ENCODE measurements at regions not wholly inside any gene's neighbourhood (a gene's known extent, or its start where the extent isn't known, plus 50 kb on each side); places are given as distances from the start of the nearest gene placed in this dataset.
A peak's percentile ranks its signal among the peaks of the same experiment; 100 is the strongest.

- peaks cover 24% of the 10 kb centered on the region for H3K4me1 ChIP-seq (ENCODE audit: control insufficient read depth, insufficient read depth, low read length)
- CTCF ChIA-PET = no interaction called here
Measured at GRCh38 chr9:88653911-88654310, 118.9 kb downstream of the NXNL2 start.

More at GRCh38 chr9:88653911-88654310, 118.9 kb downstream of the NXNL2 start:
- ATAC-seq (ENCODE audit: low read depth) = no peak
- Histone ChIP-seq H3K79me1 (ENCODE audit: low read depth in 1 of 2, low read length in 2 of 2) (no peaks in the 10 kb centered on the region), H3K18ac (ENCODE audit: low read depth, low read length) (peak overlapping the region; percentile 79; the same call in 1 of the 2 replicates), H2BK120ac (ENCODE audit: low read depth, low read length) (peak overlapping the region; percentile 83), H4K20me1 (ENCODE audit: insufficient read depth, low read length) (no peaks in the 10 kb centered on the region), H3K27ac (ENCODE audit: insufficient read depth, low read length) (peak overlapping the region; percentile 38; the same call in 1 of the 2 replicates), H3K9me3 (ENCODE audit: control insufficient read depth, insufficient read depth, low read length) (no peaks in the 10 kb centered on the region), H4K8ac (ENCODE audit: low read depth in 2 of 2, low read length in 2 of 2) (peak overlapping the region in 1 of 2 experiments; percentile 56; a peak in 1 of 4 replicates), H3K9ac (ENCODE audit: low read depth, low read length) (no peak overlapping the region), H2BK5ac (ENCODE audit: low read depth, low read length, poor library complexity, severe bottlenecking) (peak overlapping the region; percentile 80), H3K9me1 (ENCODE audit: insufficient read depth, low read length) (peaks cover 7% of the 10 kb centered on the region), H3K14ac (replicated peaks; ENCODE audit: low read depth, low read length) (peak overlapping the region; percentile 75), H2AFZ (replicated peaks; ENCODE audit: low read length, poor library complexity) (no peak overlapping the region), H2AK9ac (replicated peaks; ENCODE audit: low read depth, low read length, poor library complexity) (no peak overlapping the region), H3K4ac (ENCODE audit: low read depth, low read length) (peak overlapping the region; percentile 63; the same call in 1 of the 2 replicates), H3K23ac (ENCODE audit: low read depth, low read length) (0 out of 2 replicates have a peak overlapping the region, but pooled peaks have one; percentile 7), H3K36me3 (ENCODE audit: control insufficient read depth, insufficient read depth, low read length) (no peaks in the 10 kb centered on the region), H3K4me3 (ENCODE audit: insufficient read depth, low read depth, low read length) (no peak overlapping the region), H2AK5ac (ENCODE audit: low read depth, low read length) (no peak overlapping the region; the same call in 1 of the 2 replicates), H4K91ac (ENCODE audit: insufficient read depth, low read depth, low read length) (peak overlapping the region; percentile 51; the same call in 1 of the 2 replicates), H2BK20ac (ENCODE audit: low read depth, low read length) (peak overlapping the region; percentile 41; the same call in 1 of the 2 replicates), H3K4me2 (ENCODE audit: low read depth, low read length) (peak overlapping the region; percentile 36; the same call in 1 of the 2 replicates), H3K27me3 (ENCODE audit: control insufficient read depth, insufficient read depth, low read length) (no peaks in the 10 kb centered on the region), H2BK15ac (ENCODE audit: low read depth, low read length) (peak overlapping the region; percentile 72; the same call in 2 of the 3 replicates), H3K56ac (ENCODE audit: extremely low read depth, insufficient read depth, low read length) (no peak overlapping the region; the same call in 1 of the 2 replicates), H4K5ac (ENCODE audit: low read depth, low read length) (peak overlapping the region; percentile 21; the same call in 1 of the 2 replicates)
- in situ Hi-C loops (cut with MboI; ENCODE audit: low sequenced_read_pairs) = no loop called here
- WGBS, 2 experiments (ENCODE audit: extremely low coverage in 2 of 2, insufficient read length in 1 of 2) = no CpG with 5 or more reads among the region's 3 CpGs
- dilution Hi-C loops (cut with HindIII; ENCODE audit: low sequenced_read_pairs, unreplicated experiment) = no loop called here
- POLR2A ChIA-PET (ENCODE audit: unreplicated experiment) = interaction anchor here (0.6 kb wide), 1 partner anchor 159 kb away, joined by 4 read pairs; no protein-coding TSS in a partner anchor
- peak; percentile 61 for DNase-seq
- TF ChIP-seq CEBPB (IDR thresholded peaks at IDR 0.05; ENCODE audit: low read depth, low read length) (0 out of 2 replicates have a peak, but pooled peaks have one; percentile 17), MAFK (IDR thresholded peaks at IDR 0.05; ENCODE audit: low read depth, low read length) (no peak)
- intact Hi-C loops (cut with micrococcal nuclease) = loop anchor here (2.0 to 10.0 kb wide), 5 partner anchors 59 to 661 kb away; partner anchors contain the start of genes CKS2, S1PR3 and SECISBP2
- no TSS peak for BruUV-seq (replicated peaks)

Data from IMR-90 (cell line).